Calu3 (cell line): ENCODE measurements at regions not wholly inside any gene's neighbourhood (a gene's known extent, or its start where the extent isn't known, plus 50 kb on each side); places are given as distances from the start of the nearest gene placed in this dataset.

Experiments used
- BruUV-seq: library from RNA; stranded (reverse); fragments of 400-500 nt; replicated peaks from 2 replicates; lab custom pipeline; 2021; lab: Mats Ljungman, UMichigan
- CTCF ChIA-PET: fragments of 300-600 bp; sonication (Branson Sonifier 250); formaldehyde crosslinking; loops from one replicate; lab custom pipeline; 2022; ENCODE audit warnings: antibody characterized with exemption; lab: Charles Lee
- DNase-seq: peaks from one replicate; pipeline ENCODE4 v3.0.0; 2022
- H3K27ac Mint-ChIP-seq: one replicate; pipeline ENCODE4 v1.8.0; 2022; ENCODE audit warnings: mixed read lengths; ENCODE audit not compliant: unreplicated experiment
- H3K27me3 Mint-ChIP-seq: one replicate; pipeline ENCODE4 v1.8.0; 2022; ENCODE audit warnings: mixed read lengths; ENCODE audit not compliant: unreplicated experiment
- H3K36me3 Mint-ChIP-seq: one replicate; pipeline ENCODE4 v1.8.0; 2022; ENCODE audit warnings: mild to moderate bottlenecking, moderate library complexity, mixed read lengths; ENCODE audit not compliant: insufficient read depth, unreplicated experiment
- H3K4me1 Mint-ChIP-seq: one replicate; pipeline ENCODE4 v1.8.0; 2022; ENCODE audit warnings: mild to moderate bottlenecking, low read depth, mixed read lengths; ENCODE audit not compliant: unreplicated experiment
- H3K4me3 Mint-ChIP-seq: one replicate; pipeline ENCODE4 v1.8.0; 2022; ENCODE audit warnings: mild to moderate bottlenecking, low read depth, moderate library complexity, mixed read lengths; ENCODE audit not compliant: unreplicated experiment
- H3K9me3 Mint-ChIP-seq: one replicate; pipeline ENCODE4 v1.8.0; 2022; ENCODE audit warnings: low read depth, mixed read lengths; ENCODE audit not compliant: unreplicated experiment
- intact Hi-C: fragments of 100-400 bp; cut with micrococcal nuclease; formaldehyde crosslinking; loops from one replicate; pipeline ENCODE4 v1.10.0; 2022; ENCODE audit not compliant: unreplicated experiment
- TF ChIP-seq, protein P1 (sequence below): fragments of 200-600 bp; IDR thresholded peaks from one replicate; pipeline ENCODE4 v1.8.0; 2022; ENCODE audit warnings: antibody characterized with exemption; ENCODE audit not compliant: unreplicated experiment

DNA sequence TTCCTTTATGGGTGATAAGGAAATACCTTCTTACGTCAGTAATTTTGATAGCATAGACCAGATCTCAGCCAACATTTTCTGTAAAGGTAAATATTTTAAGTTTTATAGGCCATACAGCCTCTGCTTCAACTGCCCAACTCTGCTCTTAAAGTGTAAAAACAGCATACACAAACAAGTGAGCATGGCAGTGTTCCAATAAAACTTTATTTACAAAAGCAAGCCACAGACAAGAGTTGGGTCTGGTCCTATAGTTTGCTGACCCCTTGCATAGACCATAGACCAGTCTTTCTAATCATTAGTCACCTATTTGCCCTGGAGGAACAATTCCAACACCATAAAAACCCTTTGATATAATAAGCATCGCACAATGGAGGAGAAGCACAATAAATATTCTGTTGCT, 398.8 kb downstream of the SFMBT2 start:
- intact Hi-C loops: no loop called here
- H3K4me1 Mint-ChIP-seq: no peaks in the 10 kb centered on the region

DNA sequence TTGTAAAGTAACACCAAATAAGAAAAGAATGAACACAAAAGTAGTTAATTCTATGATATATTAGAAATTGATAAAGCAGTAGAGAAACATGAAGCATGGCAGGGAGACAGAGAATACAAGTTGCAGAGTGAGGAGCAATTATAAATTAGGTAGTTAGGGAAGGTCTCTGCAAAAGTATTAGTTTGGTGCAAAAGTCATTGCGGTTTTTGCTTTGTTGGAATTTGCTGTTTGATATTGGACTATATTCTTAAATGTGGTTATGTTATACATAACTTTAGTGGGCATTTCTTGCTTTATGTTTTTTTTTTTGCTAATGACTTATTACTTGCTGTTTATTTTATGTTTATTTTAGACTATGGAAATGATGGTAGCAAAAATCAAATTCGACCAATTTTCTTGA, 402.2 kb downstream of the SFMBT2 start:
- TF ChIP-seq, protein P1, sequence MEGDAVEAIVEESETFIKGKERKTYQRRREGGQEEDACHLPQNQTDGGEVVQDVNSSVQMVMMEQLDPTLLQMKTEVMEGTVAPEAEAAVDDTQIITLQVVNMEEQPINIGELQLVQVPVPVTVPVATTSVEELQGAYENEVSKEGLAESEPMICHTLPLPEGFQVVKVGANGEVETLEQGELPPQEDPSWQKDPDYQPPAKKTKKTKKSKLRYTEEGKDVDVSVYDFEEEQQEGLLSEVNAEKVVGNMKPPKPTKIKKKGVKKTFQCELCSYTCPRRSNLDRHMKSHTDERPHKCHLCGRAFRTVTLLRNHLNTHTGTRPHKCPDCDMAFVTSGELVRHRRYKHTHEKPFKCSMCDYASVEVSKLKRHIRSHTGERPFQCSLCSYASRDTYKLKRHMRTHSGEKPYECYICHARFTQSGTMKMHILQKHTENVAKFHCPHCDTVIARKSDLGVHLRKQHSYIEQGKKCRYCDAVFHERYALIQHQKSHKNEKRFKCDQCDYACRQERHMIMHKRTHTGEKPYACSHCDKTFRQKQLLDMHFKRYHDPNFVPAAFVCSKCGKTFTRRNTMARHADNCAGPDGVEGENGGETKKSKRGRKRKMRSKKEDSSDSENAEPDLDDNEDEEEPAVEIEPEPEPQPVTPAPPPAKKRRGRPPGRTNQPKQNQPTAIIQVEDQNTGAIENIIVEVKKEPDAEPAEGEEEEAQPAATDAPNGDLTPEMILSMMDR: no peak
- H3K36me3 Mint-ChIP-seq: no peaks in the 10 kb centered on the region
- no TSS peak for BruUV-seq
- no peak overlapping the region for H3K4me3 Mint-ChIP-seq
- no peak overlapping the region for H3K27ac Mint-ChIP-seq
- H3K9me3 Mint-ChIP-seq: no peaks in the 10 kb centered on the region
- H3K4me1 Mint-ChIP-seq: no peaks in the 10 kb centered on the region
- CTCF ChIA-PET: no interaction called here
- H3K27me3 Mint-ChIP-seq: peaks cover 22% of the 10 kb centered on the region
- intact Hi-C loops: no loop called here
- DNase-seq: no peak

More for the DNA sequence above, 398.8 kb downstream of the SFMBT2 start:
- Mint-ChIP-seq H3K9me3 (no peaks in the 10 kb centered on the region), H3K27me3 (peaks cover 56% of the 10 kb centered on the region), H3K4me3 (no peak overlapping the region), H3K27ac (no peak overlapping the region), H3K36me3 (no peaks in the 10 kb centered on the region)
- TF ChIP-seq, protein P1: no peak
- CTCF ChIA-PET: no interaction called here
- no peak for DNase-seq
- BruUV-seq: no TSS peak

DNA sequence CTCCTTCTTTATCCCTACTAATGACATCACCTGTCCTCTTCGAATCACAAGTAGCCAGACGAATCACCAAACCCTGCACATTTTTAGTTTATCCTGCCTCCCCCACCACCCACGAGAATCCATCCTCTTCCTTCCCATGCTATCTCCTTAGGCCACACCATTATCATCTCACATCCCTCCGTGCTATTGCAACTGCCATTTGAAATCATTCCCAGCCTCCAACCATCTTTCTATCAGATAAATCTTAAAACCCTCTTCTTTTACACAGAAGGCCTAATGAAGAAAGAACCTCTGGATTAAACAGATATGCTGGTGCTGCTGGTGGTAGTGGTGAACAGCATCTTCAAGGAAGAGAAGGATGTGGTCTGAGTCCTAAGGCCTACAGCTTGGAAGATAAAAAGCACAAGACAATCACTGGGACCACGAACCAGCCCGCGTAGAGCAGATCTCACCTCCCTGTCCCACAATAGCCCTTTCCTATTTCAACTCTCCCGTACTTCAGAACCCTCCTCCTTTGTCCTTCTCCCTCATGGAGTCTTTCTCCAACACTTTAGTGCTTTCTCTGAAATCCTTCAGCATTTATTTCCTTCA, 403.1 kb downstream of the SFMBT2 start:
- TF ChIP-seq, protein P1: no peak
- Mint-ChIP-seq H3K36me3 (no peaks in the 10 kb centered on the region), H3K27me3 (peaks cover 29% of the 10 kb centered on the region), H3K4me1 (no peaks in the 10 kb centered on the region), H3K4me3 (no peak overlapping the region), H3K9me3 (no peaks in the 10 kb centered on the region), H3K27ac (no peak overlapping the region)
- CTCF ChIA-PET: no interaction called here
- BruUV-seq: no TSS peak
- no peak for DNase-seq
- intact Hi-C loops: no loop called here

DNA sequence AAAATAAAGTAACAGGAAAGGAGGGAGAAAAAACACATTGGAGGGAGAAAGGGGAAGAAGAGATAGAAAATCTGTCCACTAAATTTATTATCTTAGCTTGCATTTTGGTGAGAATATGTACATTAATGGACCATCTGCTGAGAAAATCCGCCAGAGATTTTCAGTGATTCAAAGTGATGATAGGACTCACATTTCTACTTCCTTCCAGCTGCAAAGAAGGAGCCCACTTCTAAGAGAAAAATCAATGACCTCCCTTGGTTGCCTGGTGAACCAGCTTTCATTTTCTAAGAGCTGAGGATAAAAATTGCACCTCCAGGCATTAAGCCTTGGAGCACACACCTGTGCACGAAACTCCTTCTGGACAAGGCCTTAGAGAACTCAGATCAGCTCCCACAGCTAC, 404.3 kb downstream of the SFMBT2 start:
- Mint-ChIP-seq H3K27ac (no peak overlapping the region), H3K27me3 (peaks cover 32% of the 10 kb centered on the region), H3K36me3 (no peaks in the 10 kb centered on the region), H3K4me3 (no peak overlapping the region), H3K9me3 (no peaks in the 10 kb centered on the region), H3K4me1 (no peaks in the 10 kb centered on the region)
- CTCF ChIA-PET: no interaction called here
- DNase-seq: no peak
- intact Hi-C loops: no loop called here
- BruUV-seq: no TSS peak
- TF ChIP-seq, protein P1: no peak
